GM18502 (cell line): ENCODE measurements at regions not wholly inside any gene's neighbourhood (a gene's known extent, or its start where the extent isn't known, plus 50 kb on each side); places are given as distances from the start of the nearest gene placed in this dataset.

Experiments
- ATAC-seq: cut with Tn5 transposase; IDR thresholded peaks from one replicate; pipeline ENCODE4 v1.9.1; 2021; ENCODE audit warnings: mild to moderate bottlenecking; ENCODE audit not compliant: unreplicated experiment, poor library complexity

DNA sequence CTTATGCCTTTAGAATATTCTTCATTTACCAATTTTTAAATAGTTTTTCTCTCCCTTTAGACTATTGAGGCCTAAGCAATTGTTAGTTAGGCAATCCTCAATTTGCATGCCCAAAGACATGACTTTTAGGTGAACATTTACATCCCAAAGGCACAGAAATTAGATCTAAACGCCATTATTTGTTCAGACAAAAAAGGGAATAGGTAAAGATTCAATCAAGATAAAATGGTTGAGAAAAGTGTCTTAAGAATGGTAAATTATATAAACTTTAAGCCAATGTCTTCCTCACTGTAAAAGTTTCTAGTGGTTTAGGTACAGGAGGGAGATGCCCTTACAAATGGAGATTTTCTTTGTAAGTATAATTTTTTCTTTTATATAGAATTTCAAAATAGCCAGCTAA is 50.2 kb upstream of the MME start:
- ATAC-seq: no peak

DNA sequence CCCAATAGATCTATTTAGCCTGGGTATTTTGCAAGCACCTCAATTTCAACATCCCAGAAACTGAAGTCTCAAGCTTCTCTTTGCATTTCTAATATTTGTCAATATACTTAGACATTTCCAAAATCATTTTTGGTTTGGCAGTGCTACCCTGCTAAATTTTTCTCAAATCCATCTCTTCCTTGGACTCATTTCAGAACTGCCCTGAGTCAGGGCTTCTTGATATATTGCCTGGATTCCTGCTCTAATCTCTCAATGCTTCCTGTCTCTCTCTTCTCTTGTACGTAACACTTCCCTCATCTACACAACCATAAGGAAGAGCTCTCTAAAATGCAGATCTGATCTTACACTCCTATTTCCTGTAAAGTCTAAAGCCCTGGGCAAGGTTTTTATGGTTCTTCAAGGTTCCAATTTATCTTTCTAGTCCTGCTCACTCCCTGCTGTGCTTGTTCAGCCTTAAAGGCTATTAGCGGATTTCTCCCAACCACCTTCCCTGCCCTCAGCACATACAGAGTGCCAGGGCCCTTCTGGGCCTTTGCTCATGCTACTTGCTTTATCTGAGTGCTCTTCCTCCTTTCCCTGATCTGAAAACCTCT is 53.0 kb upstream of the MME start:
- no peak for ATAC-seq

DNA sequence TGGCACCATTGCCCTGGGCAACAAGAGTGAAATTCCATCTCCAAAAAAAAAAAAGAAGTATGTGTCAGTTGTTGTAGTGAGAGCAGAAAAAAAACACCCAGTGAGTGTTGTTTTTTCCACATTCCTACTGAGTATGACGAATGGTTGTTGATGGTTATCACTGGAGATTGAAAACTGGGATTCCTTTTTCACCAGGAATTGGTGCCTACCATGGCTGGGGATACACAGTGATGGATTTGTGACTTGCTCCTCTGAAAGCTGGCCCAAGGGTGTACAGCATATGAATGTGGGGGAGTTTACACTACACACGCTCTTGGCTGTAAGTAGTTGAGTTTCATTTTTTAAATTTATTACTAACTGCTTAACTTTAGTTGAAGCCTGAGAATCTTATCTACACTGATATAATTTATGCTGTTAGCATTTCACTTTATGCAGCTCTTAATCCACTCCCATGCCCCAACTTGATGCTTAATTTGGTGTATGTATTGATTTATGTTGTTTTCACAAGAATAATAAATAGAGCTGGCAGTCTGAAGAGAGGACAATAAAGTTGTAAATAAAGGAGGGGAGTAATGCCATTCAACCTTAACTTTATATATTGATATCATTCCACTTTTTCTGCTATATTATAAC is 56.0 kb upstream of the MME start:
- no peak for ATAC-seq

DNA sequence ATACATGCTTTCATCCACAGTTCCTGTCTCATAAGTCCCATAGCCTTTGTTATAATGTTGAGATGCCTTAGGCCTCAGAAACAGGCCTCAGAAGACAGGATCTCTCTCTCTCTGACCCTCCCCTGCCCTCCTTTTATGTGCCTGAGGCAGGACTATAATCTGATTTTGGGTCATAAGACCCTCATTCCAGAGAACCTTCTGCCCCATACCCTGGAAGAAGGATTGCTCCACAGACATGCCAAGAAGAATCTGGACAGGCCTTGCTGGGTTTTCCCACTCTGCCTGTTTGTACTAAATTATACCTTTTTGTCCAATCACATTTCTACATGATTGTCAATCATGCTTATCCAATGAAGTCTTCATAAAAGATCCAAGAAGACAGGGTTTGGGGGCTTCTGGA is 57.2 kb upstream of the MME start:
- no peak for ATAC-seq

DNA sequence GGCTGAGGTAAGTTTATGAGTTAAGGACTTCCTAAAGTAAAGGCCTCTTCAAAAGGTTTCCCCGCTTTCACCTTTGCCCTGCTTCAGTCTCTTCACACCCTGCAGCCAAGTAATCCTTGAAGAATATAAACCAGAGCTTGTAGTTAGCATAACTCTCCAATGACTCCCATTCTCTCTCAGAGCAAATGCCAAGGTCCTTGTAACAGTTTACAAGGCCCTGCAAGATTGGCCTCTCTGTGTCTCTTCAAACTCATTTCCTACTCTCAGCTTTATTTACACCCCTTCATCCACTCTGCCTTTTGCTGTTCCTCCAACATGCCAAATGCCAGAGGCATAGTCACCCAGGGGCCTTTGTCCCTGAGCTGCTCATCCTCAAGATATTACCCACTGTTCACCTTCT is 60.5 kb upstream of the MME start:
- ATAC-seq: no peak

DNA sequence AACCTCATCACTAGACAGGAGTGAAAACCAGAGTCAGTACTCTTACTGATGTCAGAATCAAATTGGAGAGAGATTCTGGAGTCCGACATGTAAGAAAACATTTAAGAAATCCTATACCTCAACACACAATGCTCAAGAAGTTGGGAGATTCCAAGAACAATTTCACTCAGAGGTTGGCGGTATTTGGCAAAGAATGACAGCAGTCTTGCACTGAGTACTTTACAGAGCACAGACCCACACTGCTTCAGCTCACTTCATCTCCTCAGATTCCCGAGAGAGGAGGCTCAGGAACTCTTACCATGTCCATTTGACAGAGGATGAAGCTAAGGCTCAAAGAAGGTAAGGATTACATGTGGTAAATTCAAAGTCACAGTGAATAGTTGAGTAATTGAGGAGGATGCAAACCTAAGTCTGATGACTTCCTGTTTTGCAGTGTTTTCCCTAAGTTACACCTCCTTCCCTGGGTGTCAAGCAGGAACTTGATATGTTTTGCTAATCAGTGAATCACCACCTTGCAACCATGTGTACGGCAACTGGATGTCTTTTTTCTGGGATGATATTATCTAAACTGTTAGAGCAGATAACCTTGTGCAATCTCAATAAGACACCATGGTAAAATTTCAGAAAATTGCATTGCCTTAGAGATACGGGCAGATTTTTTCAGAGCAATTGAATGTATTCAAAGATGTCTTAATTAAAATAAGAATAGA is 61.3 kb upstream of the MME start:
- ATAC-seq: no peak

DNA sequence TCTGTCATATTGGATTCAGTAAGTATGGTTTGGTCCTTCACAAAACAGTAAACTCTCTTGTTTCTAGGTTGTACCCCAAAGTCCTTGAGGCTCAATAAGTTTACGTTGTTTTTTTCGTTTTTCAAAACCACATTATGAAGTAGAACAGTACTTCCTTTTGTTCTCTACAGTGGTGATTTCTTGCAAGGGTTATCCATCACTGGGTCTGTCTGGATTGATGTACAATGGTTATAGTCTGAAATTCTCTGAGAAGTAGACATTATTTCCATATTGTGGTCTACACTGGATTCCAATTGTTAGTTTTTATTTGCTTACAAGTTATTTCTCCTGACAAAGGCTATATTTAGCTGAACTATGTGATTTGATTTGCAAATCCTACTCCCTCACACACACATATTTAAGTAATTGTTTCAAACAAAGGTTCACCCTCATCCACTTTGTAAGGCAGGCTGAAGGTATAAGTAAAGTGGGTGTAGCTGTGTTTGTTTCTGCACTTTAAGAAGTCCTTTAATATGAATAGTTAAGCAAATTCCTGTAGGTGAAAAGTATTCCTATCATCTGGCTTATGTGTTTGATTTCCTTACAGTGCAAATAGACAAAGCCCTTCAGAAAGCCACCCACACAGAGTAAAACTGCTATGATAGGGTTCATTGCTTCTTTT is 64.2 kb upstream of the MME start:
- ATAC-seq: no peak

DNA sequence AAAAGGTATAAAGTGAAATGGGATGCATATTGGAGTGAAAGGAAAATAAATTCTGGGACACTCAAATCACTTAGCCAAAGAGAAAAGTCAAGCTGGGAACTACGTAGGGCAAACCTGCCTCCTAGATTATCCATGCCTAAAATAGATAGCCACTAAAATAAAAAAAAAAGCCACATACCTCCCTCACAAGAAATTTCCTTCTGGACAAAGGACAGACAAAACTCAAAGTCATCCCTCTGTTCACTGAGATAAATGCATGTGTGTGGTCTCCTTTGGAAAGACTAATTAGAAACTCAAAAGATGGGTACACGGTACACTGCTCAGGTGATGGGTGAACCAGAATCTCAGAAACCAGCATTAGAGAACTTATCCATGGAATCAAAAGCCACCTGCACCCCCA is 65.2 kb upstream of the MME start:
- no peak for ATAC-seq

DNA sequence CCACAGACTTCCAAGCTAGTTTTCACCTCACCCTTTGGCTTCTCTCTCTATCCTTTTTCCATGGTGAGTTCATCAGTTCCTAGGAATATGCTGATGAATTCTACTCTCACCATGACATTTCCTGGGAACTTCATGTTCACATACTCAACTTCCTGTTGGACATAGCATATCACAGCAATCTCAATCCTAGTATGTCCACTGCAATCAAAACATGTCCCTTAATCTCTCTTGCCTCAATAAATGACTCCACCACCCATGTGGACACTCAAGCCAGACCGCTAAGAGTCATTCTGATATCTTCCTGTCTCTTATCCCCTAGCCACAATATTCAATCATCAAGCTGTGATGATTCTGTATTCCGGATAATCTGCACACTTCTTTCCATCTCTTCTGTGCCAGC is 66.7 kb upstream of the MME start:
- ATAC-seq: no peak

DNA sequence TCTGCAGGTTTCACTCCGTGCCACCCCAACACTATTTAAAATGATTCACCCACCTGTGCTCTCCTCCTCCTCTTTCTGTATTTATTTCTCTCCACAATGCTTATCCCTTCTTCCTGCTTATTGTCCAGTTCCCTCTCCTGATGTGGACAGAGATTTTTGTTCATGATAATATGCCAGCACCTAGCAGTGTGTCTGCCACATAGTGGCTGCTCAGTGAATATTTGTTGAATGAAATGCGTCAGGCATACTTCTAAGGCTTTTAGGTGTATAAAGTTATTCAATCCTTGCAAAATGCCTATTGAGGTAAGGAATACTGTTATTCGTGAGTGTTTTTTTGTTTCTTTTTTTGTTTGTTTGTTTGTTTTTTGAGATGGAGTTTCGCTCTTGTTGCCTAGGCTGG is 67.5 kb upstream of the MME start:
- no peak for ATAC-seq

DNA sequence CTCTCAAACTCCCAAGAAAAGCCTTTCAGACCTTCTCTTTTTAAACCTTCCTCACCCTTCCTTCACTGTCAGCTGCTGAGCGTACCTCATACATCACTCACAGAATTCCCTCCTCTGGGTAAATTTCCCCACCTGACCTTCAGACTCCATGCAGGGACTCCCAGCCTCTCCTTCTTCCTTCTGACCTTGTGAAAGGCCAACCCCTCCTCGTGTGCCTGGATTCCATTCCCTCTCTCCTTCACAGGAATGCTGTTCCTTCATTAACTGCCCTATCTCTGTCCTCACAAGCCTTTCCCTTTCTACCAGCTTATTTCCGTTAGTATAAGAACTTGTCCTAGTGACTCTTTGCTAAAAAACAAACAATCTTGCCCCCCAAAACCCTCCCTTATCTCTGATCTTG is 69.7 kb upstream of the MME start:
- no peak for ATAC-seq

DNA sequence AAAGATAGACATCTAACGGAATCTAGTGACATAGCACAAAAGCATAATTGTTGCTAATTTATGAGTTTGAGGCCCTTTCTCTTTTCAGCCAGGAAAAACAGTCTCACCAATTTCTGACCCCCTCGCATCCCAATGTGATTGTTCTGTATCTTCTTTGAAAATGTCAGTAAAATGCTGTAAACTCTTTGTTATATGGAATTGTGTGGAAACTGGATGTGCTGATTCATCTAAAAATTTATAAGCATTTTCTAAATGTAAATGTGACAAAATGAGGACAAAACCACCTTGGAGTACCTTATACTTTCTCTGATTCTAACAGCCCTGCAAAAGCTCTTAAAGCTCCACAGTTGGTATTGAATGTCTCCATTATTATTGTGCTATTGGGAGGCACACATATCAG is 70.9 kb upstream of the MME start:
- ATAC-seq: no peak

DNA sequence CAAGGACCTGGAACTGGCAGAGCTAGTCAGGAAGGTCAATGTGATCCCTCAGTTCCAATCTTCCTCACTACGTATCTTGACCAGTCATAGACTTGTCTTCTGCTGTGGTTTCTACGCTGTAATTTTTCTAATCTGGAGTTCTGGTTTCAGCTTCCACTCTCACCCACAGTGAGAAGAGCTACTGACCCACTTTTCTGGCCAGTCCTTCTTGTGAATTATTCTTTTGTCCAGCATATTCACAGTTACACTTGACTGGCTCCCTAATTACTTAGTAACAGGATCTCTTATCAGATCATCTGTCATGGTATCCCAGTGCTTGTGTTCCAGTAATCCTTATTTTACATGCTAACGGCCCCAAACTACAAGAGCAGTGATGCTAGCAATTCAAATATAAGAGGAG is 72.4 kb upstream of the MME start:
- ATAC-seq: no peak

DNA sequence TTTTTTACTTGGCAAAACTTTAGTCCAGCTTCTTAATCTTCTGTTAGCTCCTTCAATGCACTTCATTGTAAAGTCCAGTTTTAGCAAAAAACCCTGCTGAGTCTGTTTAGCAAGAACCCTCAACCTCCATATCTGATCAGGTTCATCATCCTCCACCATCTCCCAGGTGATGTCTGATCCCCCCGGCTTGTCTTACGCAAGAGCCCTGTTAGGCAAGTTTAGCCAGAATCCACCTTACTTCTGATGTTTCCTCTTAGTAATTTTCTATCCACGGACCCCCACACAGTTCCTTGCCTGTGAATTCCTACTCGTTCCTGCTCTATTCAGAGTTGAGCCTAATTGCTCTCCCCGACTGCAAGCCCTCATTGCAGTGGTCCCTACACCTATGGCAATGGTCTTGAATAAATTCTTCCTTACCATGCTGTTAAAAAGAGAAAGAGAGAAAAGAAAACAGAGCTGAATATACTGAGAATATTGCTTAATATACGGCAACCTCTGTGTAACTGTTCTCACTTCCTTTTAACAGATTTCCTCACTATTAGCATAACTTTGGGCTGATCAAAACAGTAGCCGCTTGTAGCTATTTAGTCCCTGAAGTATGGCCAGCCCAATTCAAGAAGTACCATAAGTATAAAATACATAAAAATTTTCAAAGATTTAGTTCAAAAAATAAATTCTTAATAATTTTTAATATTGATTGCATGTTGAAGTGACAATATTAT is 78.7 kb upstream of the MME start:
- no peak for ATAC-seq

DNA sequence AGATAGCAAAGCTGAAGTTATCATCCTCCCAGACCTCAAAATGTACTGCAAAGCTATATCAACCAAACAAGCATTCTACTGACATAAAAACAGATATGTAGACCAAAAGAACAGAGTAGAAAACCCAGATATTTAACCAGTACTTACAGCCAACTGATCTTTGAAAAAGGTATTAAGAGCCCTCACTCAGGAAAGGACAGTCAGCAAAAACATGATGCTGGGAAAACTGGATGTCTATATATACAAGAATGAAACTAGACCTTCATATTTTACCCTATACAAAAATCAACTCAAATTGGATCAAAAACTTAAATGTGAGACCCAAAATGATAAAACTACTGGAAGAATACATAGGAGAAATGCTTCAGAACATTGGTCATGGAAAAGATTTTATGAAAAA is 87.5 kb upstream of the MME start:
- no peak for ATAC-seq

DNA sequence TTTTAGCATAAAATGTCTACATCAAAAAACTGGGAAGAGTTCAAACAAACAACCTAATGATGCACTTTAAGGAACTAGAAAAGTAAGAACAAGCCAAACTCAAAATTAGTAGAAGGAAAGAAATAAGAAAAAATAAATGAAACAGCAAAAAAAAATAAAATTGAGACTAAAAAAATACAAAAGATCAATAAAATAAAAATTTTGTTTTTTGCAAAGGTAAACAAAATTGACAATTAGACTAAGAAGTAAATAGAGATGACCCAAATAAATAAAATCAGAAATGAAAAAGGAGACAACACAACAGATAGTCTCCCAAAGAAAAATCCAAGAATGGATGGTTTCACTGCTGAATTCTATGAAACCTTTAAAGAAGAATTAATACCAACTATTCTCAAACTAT is 89.6 kb upstream of the MME start:
- ATAC-seq: no peak

DNA sequence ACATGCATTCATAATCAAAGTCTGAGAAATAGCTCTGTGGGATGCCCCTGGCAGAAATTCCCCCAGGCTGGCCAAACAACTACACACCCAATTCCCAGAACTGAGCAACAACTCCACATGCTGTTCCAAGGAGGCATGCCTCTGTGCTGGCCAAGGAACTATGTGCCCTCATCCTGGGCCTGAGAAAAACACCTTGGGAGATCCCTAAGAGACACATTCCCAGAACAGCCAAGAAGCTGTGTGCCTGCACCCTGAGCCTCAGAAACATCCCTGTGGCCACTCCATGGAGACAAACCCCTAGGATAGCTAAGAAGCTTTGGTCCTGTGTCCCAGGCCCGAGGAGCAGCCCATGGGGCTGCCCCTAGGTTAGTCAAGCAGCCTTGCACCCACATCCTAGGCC is 92.3 kb upstream of the MME start:
- no peak for ATAC-seq

DNA sequence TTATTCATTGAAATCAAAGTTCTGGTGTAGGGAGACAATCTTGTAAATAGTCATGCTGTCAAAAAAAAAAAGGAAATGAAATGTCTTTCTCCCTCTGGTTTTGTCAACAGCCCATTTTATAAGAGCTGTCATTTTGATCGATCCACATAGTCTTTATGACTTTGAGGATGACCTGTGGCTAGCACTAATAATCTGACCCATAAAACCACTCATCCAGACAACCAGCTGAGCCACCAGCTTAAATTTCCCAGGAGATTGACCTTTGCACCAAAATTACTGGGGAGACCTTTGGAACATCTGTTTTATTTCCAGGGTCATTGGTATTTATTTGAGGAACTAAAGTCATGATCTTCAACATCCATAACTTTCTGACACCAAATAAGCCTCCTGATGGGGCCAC is 98.5 kb upstream of the MME start:
- ATAC-seq: no peak

DNA sequence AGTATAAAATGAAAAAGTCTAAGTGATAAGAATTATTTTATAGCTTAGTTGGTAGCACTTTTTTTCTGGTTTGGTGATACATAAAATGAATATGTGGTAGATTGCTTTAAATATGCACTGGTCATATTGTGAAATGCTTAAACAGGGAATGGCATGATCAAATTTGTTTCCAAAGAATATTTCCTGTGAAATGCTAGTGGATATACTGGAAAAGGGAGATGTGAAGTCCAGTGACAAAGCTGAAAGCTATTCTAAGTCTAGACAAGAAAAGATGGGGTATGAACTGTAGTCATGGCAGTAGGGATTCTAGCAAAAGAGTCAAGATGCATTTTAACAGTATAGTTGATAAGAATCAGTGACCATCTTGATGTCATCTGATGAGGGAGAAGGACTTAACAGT is 98.9 kb upstream of the MME start:
- ATAC-seq: no peak

DNA sequence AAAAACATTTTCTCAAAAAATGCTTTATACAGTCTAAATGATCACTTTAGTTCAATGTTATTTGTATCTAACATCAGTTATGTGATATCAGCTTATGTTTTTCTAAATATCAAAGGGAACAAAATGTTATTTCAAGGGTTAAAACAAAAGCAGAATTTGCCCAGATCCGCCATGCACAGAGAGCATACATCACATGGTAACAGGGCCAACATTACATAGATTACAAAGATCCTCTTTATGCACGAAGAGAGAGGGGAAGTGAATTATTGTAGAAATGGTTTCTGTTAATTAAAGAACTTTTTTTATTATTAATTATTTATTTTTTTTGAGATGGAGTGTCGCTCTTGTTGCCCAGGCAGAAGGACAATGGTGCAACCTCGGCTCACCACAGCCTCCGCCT is 100.8 kb upstream of the MME start:
- ATAC-seq: no peak

DNA sequence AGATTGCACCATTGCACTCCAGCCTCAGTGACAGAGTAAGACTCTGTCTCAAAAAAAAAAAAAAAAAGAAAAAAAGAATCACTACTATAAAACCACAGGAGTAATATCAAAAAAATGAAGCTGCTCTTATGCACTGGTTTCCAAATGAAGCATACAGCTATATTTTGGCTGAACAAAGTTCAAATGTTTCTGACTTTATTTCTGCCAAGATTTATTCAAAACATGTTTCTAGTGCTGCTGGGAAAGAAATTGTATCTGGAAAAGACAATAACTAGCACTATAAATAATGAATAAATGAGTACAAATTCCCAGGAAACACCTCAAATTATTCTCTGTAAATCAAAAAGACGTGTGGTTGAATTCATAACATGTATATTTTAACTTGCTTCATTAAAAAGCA is 102.5 kb upstream of the MME start:
- ATAC-seq: no peak
